K562 (cell line): ENCODE measurements at regions not wholly inside any gene's neighbourhood (a gene's known extent, or its start where the extent isn't known, plus 50 kb on each side); places are given as distances from the start of the nearest gene placed in this dataset.

Experiments used
- ATAC-seq: fragments of 200-7000 bp; cut with Tn5 transposase; 3 replicates; pipeline ENCODE4 v1.9.1; 2020; ENCODE audit warnings: moderate library complexity
- BruUV-seq: library from RNA; stranded (reverse); fragments of 400-500 nt; replicated peaks from 2 replicates; lab custom pipeline; 2021; lab: Mats Ljungman, UMichigan
- CTCF ChIA-PET: fragments of 300-600 bp; formaldehyde crosslinking; extraction: SDS; loops from one replicate; lab custom pipeline; 2021; ENCODE audit warnings: low intra/inter-chr PET ratio; lab: Yijun Ruan, JAX
- POLR2A ChIA-PET: fragments of 300-600, 350-650 bp; sonication (Branson Sonifier 250); formaldehyde crosslinking; extraction: SDS; loops from one replicate; lab custom pipeline; 2021; ENCODE audit warnings: antibody characterized with exemption, inconsistent platforms; lab: Yijun Ruan, JAX
- DNase-seq, 4 experiments: peaks; one replicate each; pipeline versions ENCODE4 v3.0.0 to v3.0.0-alpha.2; 2011 to 2018; ENCODE audit warnings: low spot score in 3 of 4, mixed read lengths in 3 of 4; ENCODE audit errors: extremely low read depth in 1 of 4
- FAIRE-seq: peaks from 2 replicates; lab custom pipeline; 2011; peaks lifted over from hg19 to GRCh38; lab: Jason Lieb, UNC
- H2AFZ ChIP-seq: 2 replicates; pipeline ENCODE4 v1.6.0; 2011; ENCODE audit warnings: low read depth, low read length, control low read depth, inconsistent platforms
- H3K27ac ChIP-seq: fragments of 200-600 bp; 3 replicates; pipeline ENCODE4 v1.8.0; 2011; ENCODE audit warnings: low read depth, mild to moderate bottlenecking, control low read depth, inconsistent platforms, low read length, moderate library complexity, mixed read lengths; ENCODE audit errors: extremely low read depth
- H3K27me3 ChIP-seq, 2 experiments: fragments of 300-600 bp in 1 of 2; 2 replicates in 1 of 2; 3 replicates in 1 of 2; pipeline versions ENCODE4 v1.6.0 to v1.8.0; 2011; ENCODE audit warnings: inconsistent platforms in 2 of 2, low read length in 2 of 2, mild to moderate bottlenecking in 1 of 2, mixed read lengths in 1 of 2, moderate library complexity in 1 of 2; ENCODE audit not compliant: control insufficient read depth in 2 of 2, insufficient read depth in 2 of 2
- H3K36me3 ChIP-seq: fragments of 300-600 bp; 3 replicates; pipeline ENCODE4 v1.8.0; 2011; ENCODE audit warnings: mild to moderate bottlenecking, low read length, inconsistent platforms; ENCODE audit not compliant: control insufficient read depth, insufficient read depth
- H3K4me1 ChIP-seq, 2 experiments: fragments of 200-600 bp in 1 of 2; replicated peaks in 1 of 2; 2 replicates in 1 of 2; 3 replicates in 1 of 2; pipeline versions ENCODE4 v1.5.1 to v1.8.0; 2011; ENCODE audit warnings: inconsistent platforms in 2 of 2, low read length in 2 of 2, mild to moderate bottlenecking in 1 of 2, mixed read lengths in 1 of 2, moderate library complexity in 1 of 2; ENCODE audit not compliant: control insufficient read depth in 2 of 2, insufficient read depth in 2 of 2
- H3K4me2 ChIP-seq: 2 replicates; pipeline ENCODE4 v1.6.1; 2011; ENCODE audit warnings: low read length, control low read depth, inconsistent platforms, mixed read lengths; ENCODE audit not compliant: insufficient read depth
- H3K4me3 ChIP-seq: fragments of 200-600 bp; sonication (generic), shearing (Covaris generic); 2 replicates; pipeline ENCODE4 v1.5.1; 2016; ENCODE audit warnings: control low read depth, inconsistent platforms
- H3K79me2 ChIP-seq: fragments of 200-600 bp; 3 replicates; pipeline ENCODE4 v1.8.0; 2011; ENCODE audit warnings: low read length, inconsistent platforms; ENCODE audit not compliant: control insufficient read depth, insufficient read depth
- H3K9ac ChIP-seq, 2 experiments: 2 replicates each; pipeline versions ENCODE4 v1.6.0 to v1.6.1; 2011; ENCODE audit warnings: low read depth in 2 of 2, low read length in 2 of 2, control low read depth in 1 of 2, inconsistent platforms in 1 of 2, mild to moderate bottlenecking in 1 of 2, mixed read lengths in 1 of 2; ENCODE audit not compliant: insufficient read depth in 1 of 2
- H3K9me1 ChIP-seq: one replicate; pipeline ENCODE4 v1.6.0; 2011; ENCODE audit warnings: inconsistent platforms, mild to moderate bottlenecking, low read length, moderate library complexity; ENCODE audit not compliant: control insufficient read depth, insufficient read depth
- H3K9me3 ChIP-seq: replicated peaks from 2 replicates; pipeline ENCODE4 v1.5.1; 2011; ENCODE audit warnings: low read depth, low read length, inconsistent platforms; ENCODE audit not compliant: control insufficient read depth, insufficient read depth
- H4K20me1 ChIP-seq: replicated peaks from 2 replicates; pipeline ENCODE4 v1.6.1; 2011; ENCODE audit warnings: low read length, inconsistent platforms, mixed read lengths; ENCODE audit not compliant: control insufficient read depth, insufficient read depth
- ARNT ChIP-seq, 2 experiments: fragments of 450-650 bp; IDR thresholded peaks; 2 replicates each; pipeline ENCODE4 v1.6.1; 2016; ENCODE audit warnings: mild to moderate bottlenecking in 1 of 2
- BMI1 ChIP-seq: fragments of 150-350 bp; IDR thresholded peaks from 2 replicates; pipeline ENCODE4 v1.6.1; 2014; ENCODE audit warnings: low read length
- MAFF ChIP-seq: IDR thresholded peaks from 2 replicates; pipeline ENCODE4 v1.6.1; 2012; ENCODE audit warnings: low read length, improper control_type of control experiment
- MEIS2 ChIP-seq: fragments of 450-650 bp; IDR thresholded peaks from 2 replicates; pipeline ENCODE4 v1.6.1; 2014; ENCODE audit warnings: mild to moderate bottlenecking; ENCODE audit not compliant: partially characterized antibody
- XRCC3 ChIP-seq: fragments of 450-650 bp; IDR thresholded peaks from 2 replicates; pipeline ENCODE4 v1.6.1; 2017; ENCODE audit warnings: mild to moderate bottlenecking, moderate library complexity
- WGBS: fragments of 100-300 bp; shearing (Covaris generic); methylation state at CpG from one replicate; pipeline ENCODE4 v1.1.6; 2016; ENCODE audit warnings: low coverage, mixed read lengths; ENCODE audit not compliant: insufficient coverage; ENCODE audit errors: missing lambda C conversion rate; 5-methylcytosine and 5-hydroxymethylcytosine counted together
- in situ Hi-C: fragments of 300-500 bp; cut with MboI; formaldehyde crosslinking; loops from 4 replicates; pipeline ENCODE4 v1.15.0; 2018; ENCODE audit warnings: inconsistent platforms, mixed read lengths
- intact Hi-C: fragments of 100-400 bp; cut with micrococcal nuclease; formaldehyde crosslinking; loops from 2 replicates; pipeline ENCODE4 v1.14.2; 2022
- TF ChIP-seq, protein P1 (sequence below): fragments of 450-650 bp; IDR thresholded peaks from 2 replicates; pipeline ENCODE4 v1.6.1; 2017; ENCODE audit warnings: antibody characterized with exemption, mild to moderate bottlenecking
- TF ChIP-seq, protein P2 (sequence below): sonication (generic); formaldehyde crosslinking; IDR thresholded peaks from 2 replicates; pipeline ENCODE4 v1.8.0; 2022; ENCODE audit warnings: mild to moderate bottlenecking, missing genetic modification reagents, borderline replicate concordance
- TF ChIP-seq, protein P3 (sequence below), 2 experiments: fragments of 450-650 bp in 1 of 2; sonication (generic) in 1 of 2; formaldehyde crosslinking in 1 of 2; IDR thresholded peaks in 1 of 2; conservative IDR thresholded peaks in 1 of 2; 2 replicates each; pipeline versions ENCODE4 v1.6.1 to v1.8.1; 2016 to 2023; ENCODE audit warnings: mild to moderate bottlenecking in 2 of 2, moderate library complexity in 2 of 2, inconsistent platforms in 1 of 2, missing genetic modification reagents in 1 of 2
- TF ChIP-seq, protein P4 (sequence below): fragments of 450-650 bp; IDR thresholded peaks from one replicate; pipeline ENCODE4 v1.6.1; 2018; ENCODE audit warnings: mild to moderate bottlenecking, moderate library complexity; ENCODE audit not compliant: partially characterized antibody

DNA sequence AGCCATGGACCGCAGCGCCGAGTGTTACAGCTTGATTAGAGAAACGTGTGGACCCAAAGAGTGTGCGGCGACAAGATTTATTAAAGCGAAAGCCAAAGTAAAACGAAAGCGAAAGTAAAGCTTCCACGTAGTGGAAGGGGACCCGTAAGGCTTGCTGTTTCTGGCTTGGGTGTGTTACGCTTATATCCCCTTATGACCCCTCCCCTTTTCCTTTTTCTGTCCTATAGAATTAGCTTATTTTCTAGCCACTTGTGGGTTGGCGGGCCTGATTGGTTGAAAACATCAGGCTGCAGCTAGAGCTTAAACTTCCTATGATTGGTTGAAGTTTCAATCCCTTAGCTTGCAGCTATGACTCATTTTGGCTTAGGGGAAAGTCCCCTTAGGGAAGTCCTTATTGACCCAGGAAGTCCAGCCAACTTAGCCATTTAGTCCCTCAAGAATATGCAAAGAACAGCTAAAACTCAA, 969.7 kb downstream of the DCDC2C start:
- no peaks in the 10 kb centered on the region for H3K9me1 ChIP-seq
- DNase-seq (peak; percentile 15 to 37 (median 18)), FAIRE-seq (no peak), ATAC-seq (peak; percentile 51; the same call in 1 of the 3 replicates)
- intact Hi-C loops = no loop called here
- no peak overlapping the region for H3K27ac ChIP-seq
- peak overlapping the region; percentile 29; the same call in 1 of the 2 replicates for H3K4me2 ChIP-seq
- no peaks in the 10 kb centered on the region for H3K79me2 ChIP-seq
- no peak overlapping the region; the same call in 1 of the 2 replicates for H3K4me3 ChIP-seq
- CTCF ChIA-PET = no interaction called here
- no peaks in the 10 kb centered on the region for H3K9me3 ChIP-seq
- H3K9ac ChIP-seq = no peak overlapping the region
- H3K36me3 ChIP-seq = no peaks in the 10 kb centered on the region
- POLR2A ChIA-PET = interaction anchor here (0.6 kb wide), 1 partner anchor 216 kb away, joined by 3 read pairs; no protein-coding TSS in a partner anchor
- in situ Hi-C loops = no loop called here
- WGBS = 3% methylated on average over 13 of the region's 13 CpGs
- no peaks in the 10 kb centered on the region for H3K4me1 ChIP-seq
- no peaks in the 10 kb centered on the region for H4K20me1 ChIP-seq
- no peaks in the 10 kb centered on the region for H3K27me3 ChIP-seq
- no TSS peak for BruUV-seq
- no peak overlapping the region for H2AFZ ChIP-seq
- TF ChIP-seq, protein P1, sequence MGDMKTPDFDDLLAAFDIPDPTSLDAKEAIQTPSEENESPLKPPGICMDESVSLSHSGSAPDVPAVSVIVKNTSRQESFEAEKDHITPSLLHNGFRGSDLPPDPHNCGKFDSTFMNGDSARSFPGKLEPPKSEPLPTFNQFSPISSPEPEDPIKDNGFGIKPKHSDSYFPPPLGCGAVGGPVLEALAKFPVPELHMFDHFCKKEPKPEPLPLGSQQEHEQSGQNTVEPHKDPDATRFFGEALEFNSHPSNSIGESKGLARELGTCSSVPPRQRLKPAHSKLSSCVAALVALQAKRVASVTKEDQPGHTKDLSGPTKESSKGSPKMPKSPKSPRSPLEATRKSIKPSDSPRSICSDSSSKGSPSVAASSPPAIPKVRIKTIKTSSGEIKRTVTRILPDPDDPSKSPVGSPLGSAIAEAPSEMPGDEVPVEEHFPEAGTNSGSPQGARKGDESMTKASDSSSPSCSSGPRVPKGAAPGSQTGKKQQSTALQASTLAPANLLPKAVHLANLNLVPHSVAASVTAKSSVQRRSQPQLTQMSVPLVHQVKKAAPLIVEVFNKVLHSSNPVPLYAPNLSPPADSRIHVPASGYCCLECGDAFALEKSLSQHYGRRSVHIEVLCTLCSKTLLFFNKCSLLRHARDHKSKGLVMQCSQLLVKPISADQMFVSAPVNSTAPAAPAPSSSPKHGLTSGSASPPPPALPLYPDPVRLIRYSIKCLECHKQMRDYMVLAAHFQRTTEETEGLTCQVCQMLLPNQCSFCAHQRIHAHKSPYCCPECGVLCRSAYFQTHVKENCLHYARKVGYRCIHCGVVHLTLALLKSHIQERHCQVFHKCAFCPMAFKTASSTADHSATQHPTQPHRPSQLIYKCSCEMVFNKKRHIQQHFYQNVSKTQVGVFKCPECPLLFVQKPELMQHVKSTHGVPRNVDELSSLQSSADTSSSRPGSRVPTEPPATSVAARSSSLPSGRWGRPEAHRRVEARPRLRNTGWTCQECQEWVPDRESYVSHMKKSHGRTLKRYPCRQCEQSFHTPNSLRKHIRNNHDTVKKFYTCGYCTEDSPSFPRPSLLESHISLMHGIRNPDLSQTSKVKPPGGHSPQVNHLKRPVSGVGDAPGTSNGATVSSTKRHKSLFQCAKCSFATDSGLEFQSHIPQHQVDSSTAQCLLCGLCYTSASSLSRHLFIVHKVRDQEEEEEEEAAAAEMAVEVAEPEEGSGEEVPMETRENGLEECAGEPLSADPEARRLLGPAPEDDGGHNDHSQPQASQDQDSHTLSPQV = no peak
- no peak for TF ChIP-seq ARNT (IDR thresholded peaks at IDR 0.05)
- TF ChIP-seq XRCC3 = no peak
- TF ChIP-seq, protein P2, sequence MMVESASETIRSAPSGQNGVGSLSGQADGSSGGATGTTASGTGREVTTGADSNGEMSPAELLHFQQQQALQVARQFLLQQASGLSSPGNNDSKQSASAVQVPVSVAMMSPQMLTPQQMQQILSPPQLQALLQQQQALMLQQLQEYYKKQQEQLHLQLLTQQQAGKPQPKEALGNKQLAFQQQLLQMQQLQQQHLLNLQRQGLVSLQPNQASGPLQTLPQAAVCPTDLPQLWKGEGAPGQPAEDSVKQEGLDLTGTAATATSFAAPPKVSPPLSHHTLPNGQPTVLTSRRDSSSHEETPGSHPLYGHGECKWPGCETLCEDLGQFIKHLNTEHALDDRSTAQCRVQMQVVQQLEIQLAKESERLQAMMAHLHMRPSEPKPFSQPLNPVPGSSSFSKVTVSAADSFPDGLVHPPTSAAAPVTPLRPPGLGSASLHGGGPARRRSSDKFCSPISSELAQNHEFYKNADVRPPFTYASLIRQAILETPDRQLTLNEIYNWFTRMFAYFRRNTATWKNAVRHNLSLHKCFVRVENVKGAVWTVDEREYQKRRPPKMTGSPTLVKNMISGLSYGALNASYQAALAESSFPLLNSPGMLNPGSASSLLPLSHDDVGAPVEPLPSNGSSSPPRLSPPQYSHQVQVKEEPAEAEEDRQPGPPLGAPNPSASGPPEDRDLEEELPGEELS (CRISPR knock-in tag) = no peak
- no peak for TF ChIP-seq MAFF
- TF ChIP-seq, protein P3, sequence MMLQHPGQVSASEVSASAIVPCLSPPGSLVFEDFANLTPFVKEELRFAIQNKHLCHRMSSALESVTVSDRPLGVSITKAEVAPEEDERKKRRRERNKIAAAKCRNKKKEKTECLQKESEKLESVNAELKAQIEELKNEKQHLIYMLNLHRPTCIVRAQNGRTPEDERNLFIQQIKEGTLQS (IDR thresholded peaks at IDR 0.05) = 0 out of 2 replicates have a peak, but pooled peaks have one; percentile 20
- TF ChIP-seq, protein P3 (CRISPR knock-in tag; conservative IDR thresholded peaks at IDR 0.05) = no peak
- no peak for TF ChIP-seq BMI1
- peak; percentile 32 for TF ChIP-seq MEIS2
- TF ChIP-seq, protein P4, sequence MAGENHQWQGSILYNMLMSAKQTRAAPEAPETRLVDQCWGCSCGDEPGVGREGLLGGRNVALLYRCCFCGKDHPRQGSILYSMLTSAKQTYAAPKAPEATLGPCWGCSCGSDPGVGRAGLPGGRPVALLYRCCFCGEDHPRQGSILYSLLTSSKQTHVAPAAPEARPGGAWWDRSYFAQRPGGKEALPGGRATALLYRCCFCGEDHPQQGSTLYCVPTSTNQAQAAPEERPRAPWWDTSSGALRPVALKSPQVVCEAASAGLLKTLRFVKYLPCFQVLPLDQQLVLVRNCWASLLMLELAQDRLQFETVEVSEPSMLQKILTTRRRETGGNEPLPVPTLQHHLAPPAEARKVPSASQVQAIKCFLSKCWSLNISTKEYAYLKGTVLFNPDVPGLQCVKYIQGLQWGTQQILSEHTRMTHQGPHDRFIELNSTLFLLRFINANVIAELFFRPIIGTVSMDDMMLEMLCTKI = no peak
